Right ventricle myocardium superior (tissue), 1 donor: ENCODE measurements at regions not wholly inside any gene's neighbourhood (a gene's known extent, or its start where the extent isn't known, plus 50 kb on each side); places are given as distances from the start of the nearest gene placed in this dataset.
A peak's percentile ranks its signal among the peaks of the same experiment; 100 is the strongest.
"Not testable (repeated sequence)": the region's sequence is repeated elsewhere in the genome, so short reads cannot be mapped to it uniquely, and the experiment has no call there.

ENCODE experiments used
- ATAC-seq: fragments of 200-7000 bp; cut with Tn5 transposase; one replicate; pipeline ENCODE4 v1.9.1; 2020; ENCODE audit warnings: mild to moderate bottlenecking; ENCODE audit not compliant: poor library complexity
- DNase-seq: peaks from one replicate; pipeline ENCODE4 v3.0.0-alpha.2; 2020
- intact Hi-C: fragments of 100-400 bp; cut with DNase I; formaldehyde crosslinking; loops from one replicate; pipeline ENCODE4 v1.11.2; 2022
- donor health status: DM: no; HTN: yes; CAD: no; lungs with severe emphysema.

GRCh38 chr1:111063595-111063994, 76.3 kb downstream of the DRAM2 start:
- intact Hi-C loops, result no loop called here
- DNase-seq (no peak), ATAC-seq (no peak)

- ATAC-seq (no peak), DNase-seq (no peak)
- intact Hi-C loops, result no loop called here
These were observed 77.3 kb downstream of the DRAM2 start for GRCh38 chr1:111062624-111063023.

GRCh38 chr1:111062081-111062480, 77.8 kb downstream of the DRAM2 start:
- DNase-seq, result no peak
- intact Hi-C loops, result no loop called here
- no peak for ATAC-seq

GRCh38 chr1:111054656-111055055, 85.2 kb downstream of the DRAM2 start:
- DNase-seq (no peak), ATAC-seq (no peak)
- intact Hi-C loops, result no loop called here

- DNase-seq (no peak), ATAC-seq (no peak)
- intact Hi-C loops, result no loop called here
These were observed 87.6 kb downstream of the DRAM2 start for GRCh38 chr1:111052246-111052645.

GRCh38 chr1:111048253-111048652, 84.5 kb upstream of the LRIF1 start:
- DNase-seq, ATAC-seq, intact Hi-C loops: not testable (repeated sequence)

DNA sequence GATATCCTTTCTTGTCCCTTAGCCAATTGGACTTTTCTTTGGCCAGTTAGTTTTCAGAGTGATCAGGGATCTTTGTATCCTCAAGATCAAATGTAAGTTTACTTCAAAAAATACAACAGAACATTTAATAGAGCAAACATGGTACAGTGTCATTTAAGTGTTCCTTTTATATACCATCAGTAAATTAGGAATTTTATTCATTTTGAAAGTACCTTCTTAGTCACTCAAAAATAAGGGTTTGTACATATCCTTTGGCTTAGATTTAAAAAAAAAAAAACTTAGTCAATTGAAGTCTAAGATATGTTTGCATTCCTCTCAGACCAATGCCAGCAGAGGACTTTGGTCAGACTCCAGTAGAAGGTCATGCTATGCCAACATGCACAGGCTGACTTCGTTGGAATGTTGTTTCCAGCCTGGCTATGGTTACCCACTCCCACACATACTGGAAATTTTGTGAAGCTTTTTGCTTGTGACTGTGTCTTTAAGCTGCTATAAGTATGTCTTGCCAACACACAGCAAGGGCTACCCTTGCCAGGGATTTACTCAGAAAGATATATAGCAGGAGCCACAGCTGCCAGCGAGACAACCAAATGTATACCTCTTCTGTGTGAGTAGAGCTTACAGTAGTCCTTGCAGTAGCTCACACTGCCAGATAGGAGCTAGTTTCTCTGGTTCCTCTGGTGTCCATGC, 81.5 kb upstream of the LRIF1 start:
- DNase-seq (no peak), ATAC-seq (peak; percentile 57)
- intact Hi-C loops, result no loop called here

GRCh38 chr1:111032295-111032897, 68.7 kb upstream of the LRIF1 start:
- intact Hi-C loops, result no loop called here
- ATAC-seq (no peak), DNase-seq (no peak)

- DNase-seq (no peak), ATAC-seq (no peak)
- intact Hi-C loops, result no loop called here
These were observed 66.9 kb upstream of the LRIF1 start for GRCh38 chr1:111030590-111030989.

GRCh38 chr1:111025109-111025508, 61.4 kb upstream of the LRIF1 start:
- no peak for DNase-seq
- ATAC-seq, result no peak
- intact Hi-C loops, result no loop called here

GRCh38 chr1:111015222-111015621, 51.5 kb upstream of the LRIF1 start:
- DNase-seq, result no peak
- intact Hi-C loops, result no loop called here
- no peak for ATAC-seq
